ENCODE measurements at regions not wholly inside any gene's neighbourhood (a gene's known extent, or its start where the extent isn't known, plus 50 kb on each side); places are given as distances from the start of the nearest gene placed in this dataset.

- TF ChIP-seq CTCF (conservative IDR thresholded peaks at IDR 0.05 in 1 of 2, IDR thresholded peaks at IDR 0.05 in 1 of 2; ENCODE audit: extremely low read depth in 1 of 2, insufficient read depth in 1 of 2, low read depth in 1 of 2, low read length in 2 of 2): no peak
- TF ChIP-seq EZH2 (IDR thresholded peaks at IDR 0.05; ENCODE audit: borderline replicate concordance, low read length): no peak
Measured at GRCh38 chr15:94683902-94684301, 452.5 kb downstream of the MCTP2 start.
